ENCODE measurements at regions not wholly inside any gene's neighbourhood (a gene's known extent, or its start where the extent isn't known, plus 50 kb on each side); places are given as distances from the start of the nearest gene placed in this dataset.

DNA sequence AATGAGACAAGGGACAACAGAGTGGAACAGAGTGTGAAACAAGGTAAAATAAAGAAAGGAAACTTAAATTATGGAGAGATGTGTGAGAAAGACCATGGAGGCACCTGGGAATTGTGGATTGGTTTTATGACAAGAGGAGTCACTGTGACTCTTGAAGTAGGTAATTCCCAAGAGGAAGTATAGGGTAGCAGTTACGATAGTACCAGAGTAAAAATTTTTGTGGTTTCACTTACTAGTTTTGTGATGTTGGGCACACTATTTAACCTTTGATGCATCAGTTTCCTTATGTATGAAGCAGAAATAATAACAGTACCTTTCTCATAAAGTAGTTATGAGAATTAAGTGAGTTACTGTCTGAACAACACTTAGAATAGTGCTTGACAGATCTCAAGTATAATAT is 267.9 kb upstream of the DPYD start:
- TF ChIP-seq, protein P1, sequence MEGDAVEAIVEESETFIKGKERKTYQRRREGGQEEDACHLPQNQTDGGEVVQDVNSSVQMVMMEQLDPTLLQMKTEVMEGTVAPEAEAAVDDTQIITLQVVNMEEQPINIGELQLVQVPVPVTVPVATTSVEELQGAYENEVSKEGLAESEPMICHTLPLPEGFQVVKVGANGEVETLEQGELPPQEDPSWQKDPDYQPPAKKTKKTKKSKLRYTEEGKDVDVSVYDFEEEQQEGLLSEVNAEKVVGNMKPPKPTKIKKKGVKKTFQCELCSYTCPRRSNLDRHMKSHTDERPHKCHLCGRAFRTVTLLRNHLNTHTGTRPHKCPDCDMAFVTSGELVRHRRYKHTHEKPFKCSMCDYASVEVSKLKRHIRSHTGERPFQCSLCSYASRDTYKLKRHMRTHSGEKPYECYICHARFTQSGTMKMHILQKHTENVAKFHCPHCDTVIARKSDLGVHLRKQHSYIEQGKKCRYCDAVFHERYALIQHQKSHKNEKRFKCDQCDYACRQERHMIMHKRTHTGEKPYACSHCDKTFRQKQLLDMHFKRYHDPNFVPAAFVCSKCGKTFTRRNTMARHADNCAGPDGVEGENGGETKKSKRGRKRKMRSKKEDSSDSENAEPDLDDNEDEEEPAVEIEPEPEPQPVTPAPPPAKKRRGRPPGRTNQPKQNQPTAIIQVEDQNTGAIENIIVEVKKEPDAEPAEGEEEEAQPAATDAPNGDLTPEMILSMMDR (IDR thresholded peaks at IDR 0.05; ENCODE audit: borderline replicate concordance, control extremely low read depth, extremely low read depth, insufficient read depth, missing control alignments) = no peak
- no peak for DNase-seq (ENCODE audit: low spot score)
- in situ Hi-C loops (cut with MboI; ENCODE audit: low sequenced_read_pairs, unreplicated experiment) = no loop called here

DNA sequence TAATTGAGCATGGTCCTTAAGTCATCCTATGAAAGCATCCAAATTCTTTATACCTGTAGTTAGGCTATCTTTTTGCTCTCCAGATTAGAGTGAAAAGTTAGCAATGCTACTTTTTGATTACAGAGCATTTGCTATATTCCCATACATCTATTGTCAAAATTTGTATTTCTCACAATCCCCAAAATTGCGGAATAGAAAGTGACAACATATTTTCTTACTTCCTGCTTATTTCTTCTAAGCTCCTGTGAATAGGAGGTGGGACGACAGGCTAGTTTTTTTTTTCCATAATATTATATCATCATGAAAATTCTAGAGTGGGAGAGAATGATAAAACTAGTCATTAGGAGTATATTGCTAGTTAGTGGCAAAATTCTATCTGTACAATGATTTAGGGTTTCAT is 264.0 kb upstream of the DPYD start:
- in situ Hi-C loops (cut with MboI; ENCODE audit: low sequenced_read_pairs, unreplicated experiment) = no loop called here
- DNase-seq (ENCODE audit: low spot score) = no peak
- TF ChIP-seq, protein P1 (IDR thresholded peaks at IDR 0.05; ENCODE audit: borderline replicate concordance, control extremely low read depth, extremely low read depth, insufficient read depth, missing control alignments) = no peak

DNA sequence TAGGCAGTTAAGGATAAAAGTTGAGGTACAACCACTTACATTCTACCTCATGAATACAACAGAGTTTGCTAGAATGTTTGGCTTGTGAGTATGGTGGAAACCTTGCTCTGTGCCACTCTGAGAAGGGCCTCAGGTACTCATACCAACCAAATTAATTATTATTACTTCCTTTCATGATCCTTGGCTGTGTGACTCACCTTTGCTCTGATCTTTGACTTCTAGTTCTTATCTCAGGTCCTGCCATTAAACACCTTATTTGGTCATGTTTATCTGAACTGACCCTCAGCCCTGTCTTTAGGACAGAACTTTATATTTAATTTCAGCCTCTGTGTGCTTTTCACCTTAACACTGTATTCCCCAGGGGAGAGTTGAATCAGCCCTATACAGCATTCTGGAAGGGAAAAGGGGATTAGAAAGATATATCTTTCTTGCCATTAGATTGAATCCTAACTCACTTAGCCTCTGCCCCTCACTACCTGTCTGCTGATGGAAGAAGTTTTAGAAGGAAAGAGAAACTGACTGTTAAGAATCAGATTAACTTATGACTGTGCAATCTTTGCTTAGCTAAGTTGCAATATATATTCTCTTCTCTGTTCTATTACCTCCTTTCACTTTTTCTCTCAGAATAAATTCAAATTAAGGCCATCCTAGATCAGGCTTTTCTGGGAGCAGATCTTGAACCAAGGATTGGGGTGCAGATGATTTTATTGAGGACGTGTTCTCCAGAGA is 260.4 kb upstream of the DPYD start:
- TF ChIP-seq, protein P1 (IDR thresholded peaks at IDR 0.05; ENCODE audit: borderline replicate concordance, control extremely low read depth, extremely low read depth, insufficient read depth, missing control alignments) = no peak
- DNase-seq (ENCODE audit: low spot score) = no peak
- in situ Hi-C loops (cut with MboI; ENCODE audit: low sequenced_read_pairs, unreplicated experiment) = no loop called here

DNA sequence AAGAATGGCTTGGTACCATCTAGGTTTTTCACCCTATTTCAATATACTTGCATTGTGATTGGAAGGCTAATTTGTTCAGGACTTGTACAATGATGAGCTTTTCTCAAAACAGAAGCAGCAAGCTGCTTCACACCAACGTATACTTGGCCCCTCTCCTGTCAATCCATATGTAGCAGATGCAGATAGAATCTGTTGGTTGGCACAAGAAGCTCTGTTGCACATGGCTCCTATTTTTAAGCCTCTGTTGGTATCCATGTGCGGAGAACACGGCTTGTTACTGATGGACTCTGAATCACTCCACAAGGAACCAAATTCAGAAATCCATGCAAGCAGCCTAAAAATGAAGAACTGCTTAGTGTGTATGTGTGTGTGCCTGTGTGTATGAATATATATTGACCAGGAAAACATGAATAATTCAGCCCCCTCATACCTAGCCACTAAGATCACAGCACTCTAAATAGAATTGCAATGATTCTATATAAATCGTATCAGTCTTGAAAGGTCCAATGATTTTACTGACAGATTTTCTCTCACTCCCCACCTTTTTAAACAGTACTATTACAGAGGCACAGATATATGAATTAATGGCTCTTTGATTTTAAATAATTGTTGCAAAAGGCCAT is 258.4 kb upstream of the DPYD start:
- DNase-seq (ENCODE audit: low spot score) = no peak
- in situ Hi-C loops (cut with MboI; ENCODE audit: low sequenced_read_pairs, unreplicated experiment) = no loop called here
- TF ChIP-seq, protein P1 (IDR thresholded peaks at IDR 0.05; ENCODE audit: borderline replicate concordance, control extremely low read depth, extremely low read depth, insufficient read depth, missing control alignments) = no peak

DNA sequence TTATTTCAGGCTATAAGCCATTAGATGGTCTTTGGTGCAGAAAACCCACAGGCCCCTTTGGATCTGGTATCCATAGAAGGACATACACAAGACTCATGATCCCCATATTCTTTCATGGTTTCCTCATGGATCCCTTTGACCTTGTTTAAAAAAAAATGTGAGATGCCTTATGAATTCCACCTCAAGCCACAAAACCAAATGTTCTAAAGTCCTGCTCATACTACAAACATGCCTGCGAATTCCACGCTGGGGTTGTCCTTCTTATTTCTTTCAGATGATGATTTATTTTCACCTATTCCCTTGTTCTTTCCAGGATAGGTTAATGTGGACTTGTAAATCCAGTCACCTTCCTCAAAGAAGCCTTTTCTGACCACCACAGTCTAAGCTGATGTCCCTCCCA is 256.9 kb upstream of the DPYD start:
- DNase-seq (ENCODE audit: low spot score) = no peak
- TF ChIP-seq, protein P1 (IDR thresholded peaks at IDR 0.05; ENCODE audit: borderline replicate concordance, control extremely low read depth, extremely low read depth, insufficient read depth, missing control alignments) = no peak
- in situ Hi-C loops (cut with MboI; ENCODE audit: low sequenced_read_pairs, unreplicated experiment) = no loop called here

DNA sequence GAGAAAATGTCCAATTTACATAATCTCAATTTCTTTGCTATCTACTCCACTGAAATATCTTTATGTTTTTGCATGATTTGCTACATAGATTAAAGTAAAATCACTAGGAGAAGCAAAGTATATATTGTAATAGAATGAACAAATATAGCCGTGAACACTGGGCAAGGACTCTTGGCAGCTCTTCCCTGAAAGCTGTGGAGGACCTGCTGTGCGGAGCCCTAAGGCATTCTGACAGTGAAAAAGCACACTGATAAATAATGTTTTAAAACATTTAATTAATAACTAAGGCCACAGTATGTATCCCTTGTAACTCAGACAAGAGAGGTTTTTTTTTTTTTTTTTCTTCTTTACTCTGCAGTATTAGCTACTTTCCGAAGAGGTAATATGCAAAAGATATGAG is 256.1 kb upstream of the DPYD start:
- TF ChIP-seq, protein P1 (IDR thresholded peaks at IDR 0.05; ENCODE audit: borderline replicate concordance, control extremely low read depth, extremely low read depth, insufficient read depth, missing control alignments) = no peak
- no peak for DNase-seq (ENCODE audit: low spot score)
- in situ Hi-C loops (cut with MboI; ENCODE audit: low sequenced_read_pairs, unreplicated experiment) = no loop called here

Measured in GM13976 (cell line).